Hematopoietic multipotent progenitor cell treated with erythropoietin and hydrocortisone succinate and interleukin-3 and kit ligand, for 6 days (in vitro differentiated cells): ENCODE measurements at regions not wholly inside any gene's neighbourhood (a gene's known extent, or its start where the extent isn't known, plus 50 kb on each side); places are given as distances from the start of the nearest gene placed in this dataset.

Experiments
- DNase-seq: peaks from one replicate; pipeline ENCODE4 v3.0.0-alpha.2; 2015

GRCh38 chr9:695252-695651 is 146.2 kb upstream of the DMRT1 start:
- DNase-seq = peak; percentile 72

DNA sequence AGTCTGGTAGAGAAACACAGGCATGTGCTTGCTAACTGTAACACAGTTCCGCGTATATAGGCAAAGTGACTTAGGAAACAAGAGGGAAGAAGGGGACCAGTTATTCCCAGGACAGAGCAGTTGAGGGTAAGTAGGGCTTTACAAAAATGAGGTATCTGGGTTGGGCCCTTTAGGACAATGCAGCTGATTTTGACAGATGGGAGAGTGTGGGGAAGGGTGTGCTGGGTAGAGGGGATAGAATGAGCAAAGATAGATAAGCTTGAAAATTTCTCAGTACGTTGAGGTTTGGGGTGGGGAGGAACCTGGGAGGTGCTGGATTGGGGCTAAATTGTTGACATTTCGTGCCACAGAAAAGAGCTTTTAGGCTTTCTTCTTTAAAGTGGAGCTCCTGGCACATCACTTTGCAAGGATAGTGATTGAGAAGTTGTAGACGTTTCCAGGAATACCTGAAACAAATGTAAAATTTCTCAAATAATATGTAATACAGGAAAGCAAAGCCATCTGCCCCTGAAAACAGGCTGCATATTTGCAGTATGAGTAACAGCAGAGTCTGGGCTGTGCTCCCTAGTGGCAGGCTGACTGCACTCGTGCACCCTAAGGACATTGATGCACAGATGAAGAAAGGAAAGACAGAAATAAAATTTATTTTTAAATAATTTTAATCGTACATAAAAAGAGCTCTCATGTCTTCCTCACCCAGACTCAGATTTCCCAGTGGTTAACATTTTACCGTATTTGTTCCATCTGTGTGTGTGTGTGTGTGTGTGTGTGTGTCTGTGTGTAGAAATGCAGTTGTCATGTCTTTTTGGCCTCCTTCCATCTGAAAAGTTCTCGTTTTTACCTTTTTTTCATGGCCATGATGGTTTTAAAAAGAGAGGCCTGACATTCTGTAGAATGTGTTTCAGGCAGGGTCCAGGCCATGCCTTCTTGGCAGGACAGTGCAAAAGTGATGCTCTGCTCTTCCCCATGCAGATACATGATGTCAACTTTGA is 144.9 kb upstream of the DMRT1 start:
- DNase-seq = peak; percentile 69

GRCh38 chr9:698276-698675 is 143.2 kb upstream of the DMRT1 start:
- no peak for DNase-seq

DNA sequence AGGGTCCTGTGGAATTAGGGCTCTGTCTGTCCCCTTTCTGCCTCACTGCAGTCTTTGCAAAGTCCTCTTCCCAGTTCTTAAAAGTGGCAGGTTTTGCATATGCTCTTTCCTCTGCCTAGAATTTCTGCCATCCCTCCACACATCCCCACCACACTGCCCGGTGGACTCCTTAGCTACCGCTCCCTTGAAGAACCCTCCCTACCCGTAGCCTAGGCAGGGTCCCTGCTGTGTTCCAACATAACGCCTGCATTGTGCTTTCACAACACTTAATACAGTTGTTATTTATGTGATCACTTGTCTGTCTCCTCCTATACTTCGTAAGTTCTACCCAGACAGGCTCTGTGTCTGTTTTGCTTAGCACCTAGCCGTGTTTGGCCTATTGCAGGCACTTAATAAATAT is 142.5 kb upstream of the DMRT1 start:
- DNase-seq = no peak

DNA sequence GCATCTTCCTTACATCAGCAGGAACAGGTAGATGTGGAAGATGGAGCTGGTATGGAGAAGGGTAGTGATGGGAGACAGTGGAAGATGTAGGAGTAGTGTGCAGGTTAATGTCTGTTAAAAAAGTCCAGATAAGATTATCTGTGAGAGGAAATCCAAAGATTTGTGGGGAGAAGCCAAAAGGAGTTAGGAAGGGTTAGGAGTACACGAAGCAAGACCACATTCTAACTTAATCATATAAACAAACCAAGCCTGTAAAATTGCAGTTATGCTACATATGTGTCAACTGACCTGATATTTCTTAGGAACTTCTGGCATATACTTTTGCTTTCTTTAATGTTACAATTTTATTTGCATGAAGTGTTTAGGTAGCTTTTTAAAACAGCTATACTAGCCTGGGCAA is 142.1 kb upstream of the DMRT1 start:
- DNase-seq = no peak

DNA sequence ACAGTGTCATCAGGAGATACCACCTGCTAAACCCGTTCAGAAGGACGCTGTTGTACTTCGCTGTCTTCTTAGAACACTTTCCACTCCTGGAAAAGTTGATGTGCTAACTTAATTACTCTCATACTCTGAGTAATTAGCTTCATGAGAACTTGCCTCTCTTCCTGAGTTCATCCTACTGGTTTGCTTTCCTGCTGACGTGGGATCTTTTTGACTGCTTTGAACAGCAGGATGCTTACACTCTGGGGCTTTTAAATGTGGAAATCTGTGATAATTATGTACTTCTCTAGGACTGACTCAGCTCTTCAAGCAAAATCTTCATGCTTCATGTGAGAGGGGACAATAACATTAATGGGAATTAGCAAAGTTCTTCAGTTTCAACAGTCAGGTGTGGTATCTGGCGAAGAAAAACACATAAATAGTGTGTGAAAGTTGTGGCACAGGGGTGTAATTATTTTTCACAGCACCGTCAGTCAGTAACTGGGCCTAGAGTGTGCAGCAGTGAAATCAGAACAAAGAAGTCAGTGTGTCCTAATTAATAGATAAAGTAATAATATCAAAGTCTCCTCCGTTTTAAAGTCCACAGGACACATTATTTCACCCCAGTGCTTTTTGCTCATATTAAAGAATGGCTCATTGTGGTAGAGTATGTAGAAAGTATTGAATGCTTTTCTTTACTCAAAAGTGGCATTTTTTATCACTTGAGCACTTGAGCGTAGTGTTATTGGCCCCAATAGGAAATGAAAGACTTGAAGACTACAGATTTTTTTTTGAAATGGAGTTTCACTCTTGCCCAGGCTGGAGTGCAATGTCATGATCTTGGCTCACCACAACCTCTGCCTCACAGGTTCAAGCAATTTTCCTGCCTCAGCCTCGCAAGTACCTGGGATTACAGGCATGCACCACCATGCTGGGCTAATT is 140.9 kb upstream of the DMRT1 start:
- no peak for DNase-seq

GRCh38 chr9:703392-703791 is 138.1 kb upstream of the DMRT1 start:
- DNase-seq = no peak

DNA sequence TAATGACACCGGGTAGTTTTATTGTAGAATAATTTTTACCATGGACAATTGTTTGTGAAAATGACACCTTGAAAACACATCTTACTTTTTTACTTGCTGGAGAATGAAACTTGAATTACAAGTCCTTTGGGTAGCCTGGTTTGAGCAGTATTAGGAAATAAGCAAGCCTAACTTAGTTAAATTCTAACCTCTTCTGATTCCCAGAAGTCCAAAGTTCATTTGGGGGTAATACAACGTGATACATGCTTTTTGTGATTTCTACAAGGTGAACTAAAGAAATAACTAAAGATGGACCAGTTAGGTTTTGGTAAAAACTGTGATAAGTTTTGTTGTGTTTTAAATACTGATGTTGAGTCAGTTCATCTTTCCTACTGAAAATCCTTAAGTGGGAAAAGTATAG is 135.4 kb upstream of the DMRT1 start:
- no peak for DNase-seq

DNA sequence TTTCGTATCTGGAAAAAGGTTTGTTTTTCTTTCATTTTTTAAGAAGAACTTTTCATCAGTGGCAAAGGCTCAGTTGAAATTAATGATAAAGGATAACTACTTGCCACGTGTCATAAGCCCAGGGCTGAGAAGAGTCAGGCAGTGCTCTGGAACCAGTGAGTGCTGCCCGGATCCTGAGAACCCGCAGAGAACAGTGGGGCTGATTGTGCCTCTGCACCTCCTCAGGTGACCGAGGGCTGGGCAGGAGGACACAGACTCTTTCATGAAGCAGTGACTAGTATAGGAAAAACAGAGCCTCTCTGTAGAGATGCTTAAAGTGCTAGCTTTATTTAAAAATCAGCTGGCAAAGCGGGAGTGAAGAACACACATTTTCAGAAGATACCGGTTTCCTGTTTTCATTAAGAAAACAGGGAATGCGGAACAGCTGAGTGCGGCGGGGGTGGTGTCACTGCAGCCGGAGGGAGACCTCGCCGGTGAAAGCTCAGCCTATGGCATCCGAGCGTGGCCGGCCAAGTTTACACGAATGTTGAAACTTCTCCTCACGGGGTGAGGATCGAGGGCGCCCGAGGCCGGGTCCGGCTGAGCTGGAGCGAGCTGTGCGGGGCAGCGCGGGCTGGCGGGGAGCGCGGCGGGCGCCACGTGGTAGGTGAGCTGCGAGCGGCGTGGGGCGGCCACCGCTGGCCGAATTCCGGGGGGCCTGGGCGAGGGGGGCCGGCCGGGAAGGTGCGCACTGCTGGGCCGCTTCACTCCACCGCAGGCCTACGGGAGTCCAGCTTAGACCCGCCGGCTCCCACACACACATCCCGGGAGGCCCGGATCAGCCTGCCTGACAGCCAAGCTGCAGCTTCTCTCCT is 134.7 kb upstream of the DMRT1 start:
- DNase-seq = peak; percentile 80

- DNase-seq = peak; percentile 70
Measured at GRCh38 chr9:708182-708550, 133.3 kb upstream of the DMRT1 start.

GRCh38 chr9:708551-709432 is 132.7 kb upstream of the DMRT1 start:
- DNase-seq = peak; percentile 71

- no peak for DNase-seq
Measured at GRCh38 chr9:710951-711745, 130.3 kb upstream of the DMRT1 start.

DNA sequence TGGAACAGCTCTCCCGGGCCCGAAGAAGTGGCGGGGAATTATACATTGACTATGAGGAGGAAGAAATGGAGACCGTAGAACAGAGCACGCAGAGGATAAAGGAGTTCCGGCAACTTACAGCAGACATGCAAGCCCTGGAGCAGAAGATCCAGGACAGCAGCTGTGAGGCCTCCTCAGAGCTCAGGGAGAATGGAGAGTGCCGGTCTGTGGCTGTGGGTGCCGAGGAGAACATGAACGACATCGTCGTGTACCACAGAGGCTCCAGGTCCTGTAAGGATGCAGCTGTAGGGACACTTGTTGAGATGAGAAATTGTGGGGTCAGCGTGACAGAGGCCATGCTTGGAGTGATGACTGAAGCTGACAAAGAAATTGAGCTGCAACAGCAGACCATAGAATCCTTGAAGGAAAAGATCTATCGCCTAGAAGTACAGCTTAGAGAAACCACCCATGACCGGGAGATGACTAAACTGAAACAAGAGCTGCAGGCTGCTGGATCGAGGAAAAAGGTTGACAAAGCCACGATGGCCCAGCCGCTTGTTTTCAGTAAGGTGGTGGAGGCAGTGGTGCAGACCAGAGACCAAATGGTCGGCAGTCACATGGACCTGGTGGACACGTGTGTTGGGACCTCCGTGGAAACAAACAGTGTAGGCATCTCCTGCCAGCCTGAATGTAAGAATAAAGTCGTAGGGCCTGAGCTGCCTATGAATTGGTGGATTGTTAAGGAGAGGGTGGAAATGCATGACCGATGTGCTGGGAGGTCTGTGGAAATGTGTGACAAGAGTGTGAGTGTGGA is 129.5 kb upstream of the DMRT1 start:
- no peak for DNase-seq

- no peak for DNase-seq
Measured at GRCh38 chr9:712643-713042, 128.9 kb upstream of the DMRT1 start.

GRCh38 chr9:713091-713490 is 128.4 kb upstream of the DMRT1 start:
- no peak for DNase-seq

DNA sequence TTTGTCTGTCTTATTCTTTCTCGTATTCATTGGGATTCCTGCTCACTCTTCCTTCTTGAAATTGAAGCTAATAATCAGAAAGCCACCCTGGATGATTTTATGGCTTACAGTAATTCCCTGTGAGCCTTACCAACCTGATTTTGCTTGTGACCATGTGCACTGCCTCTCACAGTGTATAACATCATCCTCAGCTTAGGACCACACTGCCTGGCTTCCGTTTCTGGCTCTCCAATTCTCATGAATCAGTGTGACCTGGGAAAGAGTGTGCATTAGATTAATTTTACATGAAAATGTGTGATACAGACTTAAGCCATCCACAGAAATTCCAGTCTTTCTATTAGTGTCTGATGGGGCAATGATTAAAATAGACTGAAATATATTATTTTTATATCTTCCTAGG is 126.8 kb upstream of the DMRT1 start:
- no peak for DNase-seq

DNA sequence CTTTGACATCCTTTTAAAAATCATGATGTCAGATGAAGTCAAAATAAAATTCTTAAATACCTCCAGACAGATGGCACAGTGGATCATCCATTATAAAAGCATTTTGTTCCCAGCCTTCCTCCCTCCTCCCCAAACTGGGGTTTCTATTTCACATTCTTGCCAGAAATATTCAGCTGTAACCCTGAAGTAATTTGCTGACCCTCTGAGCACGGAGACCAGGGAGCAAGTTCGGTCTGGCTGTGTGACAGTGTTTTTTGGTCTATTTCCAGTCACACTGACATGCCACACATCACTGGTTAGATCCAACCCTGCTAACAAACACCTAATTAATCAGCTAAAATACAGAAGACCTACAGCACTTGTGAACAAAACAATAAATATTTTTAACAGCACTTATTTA is 126.2 kb upstream of the DMRT1 start:
- no peak for DNase-seq

GRCh38 chr9:715743-716400 is 125.6 kb upstream of the DMRT1 start:
- DNase-seq = no peak

DNA sequence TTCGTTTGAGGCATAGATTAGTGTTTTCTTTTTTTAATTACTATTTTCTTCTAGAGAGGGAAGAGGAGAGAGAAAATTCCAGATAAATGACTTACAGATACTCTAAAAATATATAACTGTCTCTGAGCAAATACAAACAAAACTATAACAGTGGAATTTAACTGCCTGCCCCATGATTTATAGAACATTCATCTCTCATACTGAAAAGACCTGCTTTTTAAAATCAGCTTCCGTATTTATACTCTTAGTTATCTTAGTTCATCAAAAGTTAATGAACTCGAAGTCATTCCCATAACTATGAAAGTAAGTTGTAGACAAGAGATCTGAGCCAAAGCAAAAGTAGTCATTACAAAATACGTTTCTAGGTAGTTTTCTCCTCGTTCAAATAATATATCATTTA is 123.8 kb upstream of the DMRT1 start:
- no peak for DNase-seq
